ENCODE measurements at regions not wholly inside any gene's neighbourhood (a gene's known extent, or its start where the extent isn't known, plus 50 kb on each side); places are given as distances from the start of the nearest gene placed in this dataset.
"Not testable (repeated sequence)": the region's sequence is repeated elsewhere in the genome, so short reads cannot be mapped to it uniquely, and the experiment has no call there.

DNA sequence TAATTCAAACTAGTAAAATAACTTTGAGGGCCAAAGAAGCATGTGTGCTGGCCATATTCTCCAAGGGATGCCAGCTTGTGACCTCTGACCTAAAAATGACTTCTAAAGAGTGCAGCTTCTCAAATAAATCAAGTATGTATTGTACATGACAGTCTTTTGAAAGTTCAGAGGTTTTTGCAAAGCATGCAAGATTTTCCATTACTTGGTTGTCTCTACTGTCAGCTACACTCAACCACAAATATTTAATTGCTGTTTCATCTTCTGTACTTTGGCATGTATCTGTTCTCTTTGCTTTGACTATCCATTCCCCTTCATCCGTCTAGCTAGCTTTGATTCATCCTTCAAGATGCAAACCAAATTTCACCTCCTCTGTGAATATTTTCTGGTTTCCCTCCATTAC, 121.9 kb upstream of the HS3ST2 start:
- Mint-ChIP-seq H3K4me1 (ENCODE audit: low read depth) (no peaks in the 10 kb centered on the region), H3K27ac (no peak overlapping the region), H3K4me3 (no peak overlapping the region), H3K9me3 (peaks cover under 1% of the 10 kb centered on the region), H3K27me3 (no peaks in the 10 kb centered on the region), H3K36me3 (ENCODE audit: low read depth) (no peaks in the 10 kb centered on the region)
- ChIA-PET POLR2A (no interaction called here), CTCF (no interaction called here)
- intact Hi-C loops (cut with micrococcal nuclease): no loop called here
- no peak for ATAC-seq
- TF ChIP-seq, protein P1, sequence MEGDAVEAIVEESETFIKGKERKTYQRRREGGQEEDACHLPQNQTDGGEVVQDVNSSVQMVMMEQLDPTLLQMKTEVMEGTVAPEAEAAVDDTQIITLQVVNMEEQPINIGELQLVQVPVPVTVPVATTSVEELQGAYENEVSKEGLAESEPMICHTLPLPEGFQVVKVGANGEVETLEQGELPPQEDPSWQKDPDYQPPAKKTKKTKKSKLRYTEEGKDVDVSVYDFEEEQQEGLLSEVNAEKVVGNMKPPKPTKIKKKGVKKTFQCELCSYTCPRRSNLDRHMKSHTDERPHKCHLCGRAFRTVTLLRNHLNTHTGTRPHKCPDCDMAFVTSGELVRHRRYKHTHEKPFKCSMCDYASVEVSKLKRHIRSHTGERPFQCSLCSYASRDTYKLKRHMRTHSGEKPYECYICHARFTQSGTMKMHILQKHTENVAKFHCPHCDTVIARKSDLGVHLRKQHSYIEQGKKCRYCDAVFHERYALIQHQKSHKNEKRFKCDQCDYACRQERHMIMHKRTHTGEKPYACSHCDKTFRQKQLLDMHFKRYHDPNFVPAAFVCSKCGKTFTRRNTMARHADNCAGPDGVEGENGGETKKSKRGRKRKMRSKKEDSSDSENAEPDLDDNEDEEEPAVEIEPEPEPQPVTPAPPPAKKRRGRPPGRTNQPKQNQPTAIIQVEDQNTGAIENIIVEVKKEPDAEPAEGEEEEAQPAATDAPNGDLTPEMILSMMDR (IDR thresholded peaks at IDR 0.05): no peak
- DNase-seq: no peak

DNA sequence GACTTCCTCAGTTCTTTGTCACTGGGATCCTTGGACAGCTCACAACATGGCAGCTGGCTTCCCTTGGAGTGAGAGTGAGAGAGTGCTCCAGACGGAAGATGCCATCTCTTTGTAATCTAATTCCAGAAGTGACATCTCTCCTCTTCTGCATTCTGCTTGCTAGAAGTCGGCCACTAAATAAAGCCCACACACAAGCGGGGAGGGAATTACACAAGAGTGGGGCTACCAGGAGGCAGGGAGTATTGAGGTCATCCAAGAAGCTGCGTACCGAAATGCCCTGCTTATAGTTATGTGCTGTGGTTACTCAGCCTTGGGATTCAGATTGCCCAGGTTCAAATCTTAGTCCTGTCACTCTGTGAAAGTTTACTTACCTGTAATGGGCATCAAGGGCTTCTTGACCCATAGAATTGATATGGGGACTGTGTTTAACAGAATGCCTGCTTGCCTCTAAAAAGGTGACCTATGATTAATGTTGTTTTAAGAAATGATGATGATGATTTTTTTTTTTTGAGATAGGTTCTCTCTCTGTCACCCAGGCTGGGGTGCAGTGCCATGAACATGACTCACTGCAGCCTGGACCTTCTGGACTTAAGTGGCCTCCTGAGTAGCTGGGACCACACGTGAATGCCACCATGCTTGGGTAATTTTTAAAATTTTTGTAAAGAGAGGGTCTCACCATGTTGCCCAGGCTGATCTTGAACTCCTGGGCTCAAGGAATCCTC, 120.9 kb upstream of the HS3ST2 start:
- ATAC-seq: no peak
- intact Hi-C loops (cut with micrococcal nuclease): no loop called here
- Mint-ChIP-seq H3K27ac (no peak overlapping the region), H3K9me3 (no peaks in the 10 kb centered on the region), H3K4me1 (ENCODE audit: low read depth) (no peaks in the 10 kb centered on the region), H3K4me3 (no peak overlapping the region), H3K27me3 (no peaks in the 10 kb centered on the region), H3K36me3 (ENCODE audit: low read depth) (no peaks in the 10 kb centered on the region)
- TF ChIP-seq, protein P1 (IDR thresholded peaks at IDR 0.05): no peak
- ChIA-PET POLR2A (interaction anchor here (0.6 kb wide), 1 partner anchor 10 kb away, joined by 3 read pairs; no protein-coding TSS in a partner anchor), CTCF (no interaction called here)
- DNase-seq: no peak

DNA sequence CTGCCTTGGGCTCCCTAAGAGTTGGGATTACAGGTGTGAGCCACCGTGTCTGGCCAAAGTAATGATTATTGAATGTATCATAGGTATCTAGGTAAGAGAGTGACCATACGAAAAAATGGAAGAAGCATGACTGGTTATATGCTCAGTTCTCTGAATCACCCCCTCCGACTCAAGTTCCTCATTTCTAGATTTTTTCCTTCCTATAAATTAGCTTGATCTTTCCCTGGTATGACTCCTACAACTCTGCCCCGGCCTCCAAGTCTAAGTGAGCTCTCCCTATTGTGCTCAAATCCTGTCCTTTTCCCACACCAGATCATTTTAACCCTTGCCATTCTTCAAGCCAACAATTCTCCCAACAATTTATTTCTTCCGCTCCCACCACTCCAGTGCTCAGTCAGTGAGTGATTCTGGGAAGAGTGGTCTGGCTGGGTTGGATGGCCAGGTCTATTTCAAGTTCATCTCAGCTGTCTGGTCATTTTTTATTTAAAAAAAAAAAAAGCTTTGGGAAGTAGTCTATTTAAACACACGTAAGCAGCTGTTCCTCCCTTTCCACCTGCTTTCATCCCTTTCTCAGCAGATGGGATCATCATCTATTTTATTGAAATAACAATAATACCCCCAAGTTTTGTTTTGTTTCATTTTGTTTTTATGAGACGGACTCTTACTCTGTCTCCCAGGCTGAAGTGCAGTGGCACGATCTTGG, 120.2 kb upstream of the HS3ST2 start:
- ChIA-PET POLR2A (no interaction called here), CTCF (no interaction called here)
- no peaks in the 10 kb centered on the region for H3K36me3 Mint-ChIP-seq (ENCODE audit: low read depth)
- no peaks in the 10 kb centered on the region for H3K4me1 Mint-ChIP-seq (ENCODE audit: low read depth)
- no peak for ATAC-seq
- H3K27ac Mint-ChIP-seq: no peak overlapping the region
- intact Hi-C loops (cut with micrococcal nuclease): no loop called here
- TF ChIP-seq, protein P1 (IDR thresholded peaks at IDR 0.05): no peak
- H3K9me3 Mint-ChIP-seq: no peaks in the 10 kb centered on the region
- DNase-seq: no peak
- no peak overlapping the region for H3K4me3 Mint-ChIP-seq
- H3K27me3 Mint-ChIP-seq: no peaks in the 10 kb centered on the region

DNA sequence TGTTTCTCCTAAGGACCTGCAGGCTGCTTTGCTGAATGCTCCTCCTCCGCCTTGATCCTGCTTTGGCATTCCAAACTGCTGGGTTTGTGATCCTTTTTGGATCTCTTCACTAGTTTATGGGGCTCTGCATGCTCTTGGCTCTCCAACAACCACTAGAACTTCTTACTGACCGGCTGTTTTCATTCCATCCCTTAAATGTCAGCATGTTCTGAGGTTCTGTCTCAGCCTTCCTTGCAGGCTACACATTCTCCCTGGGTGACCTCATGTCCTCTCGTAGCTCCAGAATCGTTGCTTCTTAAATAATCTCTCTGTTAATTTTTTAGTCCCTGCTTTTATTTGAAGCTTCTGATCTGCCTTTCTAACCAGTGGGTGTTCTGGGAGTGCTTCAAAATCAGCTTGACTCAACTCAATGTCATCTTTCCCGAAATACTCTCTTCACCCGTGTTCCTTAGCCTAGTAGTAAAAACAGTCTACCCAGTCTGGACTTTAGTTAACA, 119.0 kb upstream of the HS3ST2 start:
- POLR2A ChIA-PET: interaction anchor here (1.1 kb wide), 1 partner anchor 13 kb away, joined by 3 read pairs; no protein-coding TSS in a partner anchor
- CTCF ChIA-PET: interaction anchor here (1.7 to 1.8 kb wide), 2 partner anchors 9 to 12 kb away, joined by 4 to 5 read pairs; no protein-coding TSS in a partner anchor
- Mint-ChIP-seq H3K27me3 (peaks cover 1% of the 10 kb centered on the region), H3K27ac (no peak overlapping the region), H3K4me3 (no peak overlapping the region), H3K36me3 (ENCODE audit: low read depth) (no peaks in the 10 kb centered on the region), H3K4me1 (ENCODE audit: low read depth) (no peaks in the 10 kb centered on the region), H3K9me3 (no peaks in the 10 kb centered on the region)
- DNase-seq (no peak), ATAC-seq (no peak)
- intact Hi-C loops (cut with micrococcal nuclease): no loop called here
- TF ChIP-seq, protein P1 (IDR thresholded peaks at IDR 0.05): no peak

DNA sequence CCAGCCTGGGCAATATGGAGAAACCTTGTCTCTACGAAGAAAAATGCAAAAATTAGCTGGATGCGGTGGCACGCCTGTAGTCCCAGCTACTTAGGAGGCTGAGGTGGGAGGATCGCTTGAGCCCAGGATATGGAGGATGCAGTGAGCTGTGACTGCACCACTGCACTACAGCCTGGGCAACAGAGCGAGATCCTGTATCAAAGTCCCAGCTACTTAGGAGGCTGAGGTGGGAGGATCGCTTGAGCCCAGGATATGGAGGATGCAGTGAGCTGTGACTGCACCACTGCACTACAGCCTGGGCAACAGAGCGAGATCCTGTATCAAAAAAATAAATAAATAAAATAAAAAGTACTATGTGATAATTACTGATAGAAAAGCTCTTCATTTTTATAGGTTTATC, 118.2 kb upstream of the HS3ST2 start:
- H3K4me3 Mint-ChIP-seq; ATAC-seq; H3K27me3 Mint-ChIP-seq; H3K36me3 Mint-ChIP-seq (ENCODE audit: low read depth); H3K4me1 Mint-ChIP-seq (ENCODE audit: low read depth); DNase-seq; intact Hi-C loops (cut with micrococcal nuclease); H3K9me3 Mint-ChIP-seq; H3K27ac Mint-ChIP-seq: not testable (repeated sequence)
- ChIA-PET CTCF (interaction anchor here (1.7 to 1.8 kb wide), 2 partner anchors 9 to 13 kb away, joined by 4 to 5 read pairs; no protein-coding TSS in a partner anchor), POLR2A (interaction anchor here (0.7 to 1.1 kb wide), 2 partner anchors 9 to 13 kb away, joined by 3 read pairs; no protein-coding TSS in a partner anchor)

Measured in activated CD8-positive, alpha-beta T cell treated with anti-CD3 and anti-CD28 coated beads for 36 hours (primary cell).